ENCODE measurements at regions not wholly inside any gene's neighbourhood (a gene's known extent, or its start where the extent isn't known, plus 50 kb on each side); places are given as distances from the start of the nearest gene placed in this dataset.

GRCh38 chr22:27685515-27685914 is 116.0 kb downstream of the MN1 start:
- no TSS peak for BruUV-seq (replicated peaks)

GRCh38 chr22:27685970-27686369 is 115.6 kb downstream of the MN1 start:
- no TSS peak for BruUV-seq (replicated peaks)
- H3K4me1 Mint-ChIP-seq (ENCODE audit: insufficient read depth, unreplicated experiment) = peaks cover 9% of the 10 kb centered on the region

More at GRCh38 chr22:27685515-27685914, 116.0 kb downstream of the MN1 start:
- no peaks in the 10 kb centered on the region for H3K36me3 Mint-ChIP-seq (ENCODE audit: insufficient read depth, unreplicated experiment)
- no peak overlapping the region for H3K27ac Mint-ChIP-seq (ENCODE audit: low read depth, unreplicated experiment)
- POLR2A ChIA-PET = no interaction called here
- CTCF ChIA-PET = no interaction called here
- TF ChIP-seq CTCF (IDR thresholded peaks at IDR 0.05; ENCODE audit: unreplicated experiment) = no peak
- intact Hi-C loops (cut with micrococcal nuclease) = no loop called here
- no peak overlapping the region for H3K4me3 Mint-ChIP-seq (ENCODE audit: unreplicated experiment)
- DNase-seq (ENCODE audit: unreplicated experiment) = no peak
- no peaks in the 10 kb centered on the region for H3K9me3 Mint-ChIP-seq (ENCODE audit: unreplicated experiment)
- H3K27me3 Mint-ChIP-seq (ENCODE audit: insufficient read depth, unreplicated experiment) = no peaks in the 10 kb centered on the region
- peaks cover 9% of the 10 kb centered on the region for H3K4me1 Mint-ChIP-seq (ENCODE audit: insufficient read depth, unreplicated experiment)

GRCh38 chr22:27686534-27686933 is 115.0 kb downstream of the MN1 start:
- Mint-ChIP-seq H3K36me3 (ENCODE audit: insufficient read depth, unreplicated experiment) (no peaks in the 10 kb centered on the region), H3K27ac (ENCODE audit: low read depth, unreplicated experiment) (no peak overlapping the region), H3K4me3 (ENCODE audit: unreplicated experiment) (no peak overlapping the region), H3K9me3 (ENCODE audit: unreplicated experiment) (no peaks in the 10 kb centered on the region), H3K4me1 (ENCODE audit: insufficient read depth, unreplicated experiment) (peaks cover 9% of the 10 kb centered on the region), H3K27me3 (ENCODE audit: insufficient read depth, unreplicated experiment) (no peaks in the 10 kb centered on the region)
- intact Hi-C loops (cut with micrococcal nuclease) = no loop called here
- ChIA-PET POLR2A (no interaction called here), CTCF (interaction anchor here (0.6 to 0.7 kb wide), 3 partner anchors 26 to 1022 kb away, joined by 3 to 4 read pairs (median 3); no protein-coding TSS in a partner anchor)
- DNase-seq (ENCODE audit: unreplicated experiment) = peak; percentile 69
- no TSS peak for BruUV-seq (replicated peaks)
- no peak for TF ChIP-seq CTCF (IDR thresholded peaks at IDR 0.05; ENCODE audit: unreplicated experiment)

More at GRCh38 chr22:27685970-27686369, 115.6 kb downstream of the MN1 start:
- no peak for TF ChIP-seq CTCF (IDR thresholded peaks at IDR 0.05; ENCODE audit: unreplicated experiment)
- H3K27ac Mint-ChIP-seq (ENCODE audit: low read depth, unreplicated experiment) = no peak overlapping the region
- intact Hi-C loops (cut with micrococcal nuclease) = no loop called here
- H3K4me3 Mint-ChIP-seq (ENCODE audit: unreplicated experiment) = no peak overlapping the region
- H3K27me3 Mint-ChIP-seq (ENCODE audit: insufficient read depth, unreplicated experiment) = no peaks in the 10 kb centered on the region
- ChIA-PET POLR2A (no interaction called here), CTCF (interaction anchor here (0.6 to 0.7 kb wide), 2 partner anchors 59 to 1021 kb away, joined by 3 read pairs; no protein-coding TSS in a partner anchor)
- no peaks in the 10 kb centered on the region for H3K36me3 Mint-ChIP-seq (ENCODE audit: insufficient read depth, unreplicated experiment)
- DNase-seq (ENCODE audit: unreplicated experiment) = no peak
- no peaks in the 10 kb centered on the region for H3K9me3 Mint-ChIP-seq (ENCODE audit: unreplicated experiment)

- TF ChIP-seq CTCF (IDR thresholded peaks at IDR 0.05; ENCODE audit: unreplicated experiment) = no peak
- no peak overlapping the region for H3K27ac Mint-ChIP-seq (ENCODE audit: low read depth, unreplicated experiment)
Measured at GRCh38 chr22:27687984-27688545, 113.5 kb downstream of the MN1 start.

More at GRCh38 chr22:27687984-27688545, 113.5 kb downstream of the MN1 start:
- Mint-ChIP-seq H3K4me1 (ENCODE audit: insufficient read depth, unreplicated experiment) (peaks cover 9% of the 10 kb centered on the region), H3K36me3 (ENCODE audit: insufficient read depth, unreplicated experiment) (no peaks in the 10 kb centered on the region), H3K9me3 (ENCODE audit: unreplicated experiment) (no peaks in the 10 kb centered on the region), H3K27me3 (ENCODE audit: insufficient read depth, unreplicated experiment) (no peaks in the 10 kb centered on the region), H3K4me3 (ENCODE audit: unreplicated experiment) (no peak overlapping the region)
- peak; percentile 20 for DNase-seq (ENCODE audit: unreplicated experiment)
- ChIA-PET CTCF (no interaction called here), POLR2A (no interaction called here)
- intact Hi-C loops (cut with micrococcal nuclease) = no loop called here
- BruUV-seq (replicated peaks) = no TSS peak
